HG02870 (cell line): ENCODE measurements at regions not wholly inside any gene's neighbourhood (a gene's known extent, or its start where the extent isn't known, plus 50 kb on each side); places are given as distances from the start of the nearest gene placed in this dataset.

Experiments
- ATAC-seq: cut with Tn5 transposase; IDR thresholded peaks from one replicate; pipeline ENCODE4 v1.9.1; 2021; ENCODE audit warnings: mild to moderate bottlenecking, moderate library complexity; ENCODE audit not compliant: unreplicated experiment

DNA sequence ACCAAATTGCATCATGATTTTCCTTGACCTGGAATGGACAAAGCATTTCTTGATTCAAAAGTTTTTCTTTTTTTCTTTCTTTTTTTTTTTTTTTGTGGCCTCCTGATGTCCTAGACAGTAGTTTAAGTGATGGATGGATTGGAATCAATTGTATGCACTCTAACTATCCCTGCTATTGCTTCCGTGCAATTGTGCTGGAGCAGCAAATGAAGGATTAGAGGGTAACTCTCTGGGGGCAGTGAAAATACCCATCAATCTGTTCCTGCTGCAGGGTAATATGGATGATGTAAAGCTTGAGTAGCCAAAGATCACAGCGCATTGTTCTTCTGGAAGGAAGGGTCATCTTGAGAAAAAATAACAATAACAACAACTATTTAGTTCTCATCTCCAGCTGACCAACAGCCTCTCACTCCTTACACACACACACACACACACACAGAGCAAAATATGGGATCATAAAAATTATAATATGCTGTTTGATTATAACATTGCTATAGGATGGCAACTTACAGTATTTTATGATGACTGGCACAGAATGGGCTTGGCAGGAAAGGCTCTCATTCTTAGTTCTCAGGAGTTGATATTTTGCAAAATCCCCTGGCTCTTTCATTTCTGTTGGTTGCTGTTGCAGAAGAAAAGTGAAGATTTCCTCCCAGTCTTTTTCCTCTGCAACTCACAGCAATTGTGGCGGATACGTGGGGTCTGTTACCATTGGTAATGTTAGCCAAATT, 160.9 kb upstream of the DMAC1 start:
- ATAC-seq, result no peak

DNA sequence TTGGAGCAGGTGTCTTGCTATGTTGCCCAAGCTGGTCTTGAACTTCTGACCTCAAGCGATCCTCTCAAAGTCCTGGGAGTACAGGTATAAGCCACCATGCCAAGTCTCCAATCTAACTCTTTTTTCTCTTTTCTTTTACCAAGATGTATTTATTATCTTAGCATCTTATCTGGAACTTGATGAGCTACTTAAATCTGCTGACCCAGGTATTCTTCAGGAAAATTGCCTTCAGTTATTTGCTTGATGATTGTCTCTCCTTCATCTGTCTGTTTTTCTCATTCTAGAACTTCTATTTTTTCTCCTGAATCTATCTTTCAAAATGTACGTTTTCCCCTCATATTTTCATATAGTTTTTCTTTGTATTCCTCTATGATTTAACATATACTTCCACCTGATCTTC, 158.2 kb upstream of the DMAC1 start:
- no peak for ATAC-seq

DNA sequence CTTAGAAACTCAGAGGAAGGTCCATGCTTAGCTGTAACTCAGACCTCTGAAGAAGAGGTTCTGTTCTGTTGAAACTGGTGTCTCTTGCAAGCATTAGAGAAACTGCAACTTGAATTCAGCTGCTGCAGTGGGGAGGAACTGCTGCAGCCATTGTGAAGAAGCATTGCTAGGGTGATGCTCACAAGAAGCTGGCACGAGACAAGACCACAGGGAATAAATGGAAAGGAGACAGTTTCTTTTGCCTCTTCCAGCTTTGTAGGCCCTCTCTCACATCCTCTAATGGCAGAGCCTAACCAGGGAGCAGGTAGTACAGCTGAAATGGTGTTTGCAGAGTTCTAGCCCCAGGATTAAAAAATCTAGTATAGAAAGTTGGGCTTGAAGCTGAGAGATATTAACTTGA, 148.0 kb upstream of the DMAC1 start:
- no peak for ATAC-seq

DNA sequence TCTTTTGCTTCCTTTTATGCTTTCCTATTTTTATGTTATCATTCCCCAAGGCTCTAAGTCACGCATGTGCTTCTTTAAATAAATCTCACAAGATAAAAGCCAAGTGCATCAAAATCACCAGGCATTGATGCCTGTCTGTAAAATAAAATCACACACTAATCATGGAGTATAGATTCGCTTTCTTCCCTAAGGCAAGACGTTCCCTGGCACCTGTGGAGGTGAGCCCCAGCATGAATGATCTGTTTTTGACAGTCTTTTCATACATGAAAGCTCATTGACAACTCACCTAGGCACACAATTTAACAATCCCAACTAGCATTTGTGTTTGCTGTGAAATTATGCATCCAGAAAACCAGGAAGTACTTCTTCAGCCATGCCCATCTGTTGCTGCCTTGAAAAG, 146.9 kb upstream of the DMAC1 start:
- no peak for ATAC-seq

DNA sequence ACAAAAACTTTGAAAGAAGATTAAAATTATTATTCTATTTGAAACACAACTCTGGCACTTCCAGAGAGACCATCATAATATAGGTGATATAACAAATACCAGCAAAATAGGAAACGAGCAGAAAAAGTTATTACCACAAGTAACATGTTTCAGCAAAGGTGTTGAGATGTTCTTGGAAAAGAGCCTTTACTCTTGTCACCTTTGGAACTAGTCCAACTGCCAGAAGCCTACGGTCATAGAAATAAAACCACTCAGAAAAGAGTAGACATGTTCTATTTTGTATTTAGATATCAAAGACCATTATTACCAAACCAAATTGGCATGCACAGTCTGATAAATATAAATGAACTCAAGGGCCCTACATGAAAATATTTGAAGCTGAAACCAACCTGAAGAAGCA, 145.0 kb upstream of the DMAC1 start:
- ATAC-seq, result no peak

DNA sequence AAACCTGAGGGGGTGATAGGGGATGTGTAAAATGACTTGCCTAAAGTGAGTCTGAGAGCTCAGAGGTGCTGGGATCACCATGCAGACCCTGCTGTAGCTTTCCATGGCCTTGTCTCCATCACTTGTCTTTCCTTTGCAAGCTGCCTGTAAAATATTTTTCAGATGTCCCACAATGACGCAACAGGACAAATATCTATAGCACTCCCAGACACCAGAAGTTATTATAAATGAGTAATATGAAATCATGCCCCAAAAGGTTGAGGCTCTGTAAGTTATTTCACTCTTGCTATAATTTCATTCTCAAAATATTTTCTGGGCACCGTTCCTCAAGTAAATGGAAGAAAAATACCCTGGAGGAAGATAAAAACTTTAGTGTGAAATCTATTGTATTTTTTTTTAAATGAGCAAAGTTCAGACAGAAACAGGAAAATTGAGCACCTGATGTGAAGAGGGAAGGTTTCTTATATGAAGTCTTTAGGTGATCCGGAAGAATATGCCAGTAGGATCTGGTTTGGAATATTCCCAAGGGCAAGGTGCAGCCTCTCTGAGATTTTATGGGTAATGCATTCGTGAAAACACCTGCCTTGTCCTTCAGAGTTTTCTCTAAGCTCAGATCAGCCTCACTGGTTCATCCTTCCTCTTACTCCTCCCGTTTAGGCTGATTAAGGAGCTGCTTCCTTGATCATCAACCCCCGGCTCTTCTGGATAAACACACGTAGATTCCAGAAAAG, 138.3 kb upstream of the DMAC1 start:
- no peak for ATAC-seq

DNA sequence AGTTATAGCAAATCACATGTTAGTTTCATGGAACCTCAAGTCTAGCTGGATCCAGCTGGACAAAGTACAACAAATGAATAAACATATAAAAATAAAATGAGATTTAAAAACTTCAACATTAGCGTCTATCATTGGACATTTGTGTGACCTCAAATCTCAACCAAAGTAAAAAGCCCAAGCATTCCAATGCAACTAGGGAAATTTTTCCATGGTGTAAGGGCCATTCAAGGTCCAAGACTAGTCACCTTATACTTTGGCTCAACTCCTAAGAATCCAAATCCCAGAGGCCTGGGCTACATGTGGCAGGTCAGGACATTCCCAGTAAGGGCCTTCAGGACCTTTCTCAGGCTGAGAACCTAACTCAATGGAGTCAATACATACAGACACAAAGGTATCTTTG, 137.4 kb upstream of the DMAC1 start:
- ATAC-seq, result no peak

DNA sequence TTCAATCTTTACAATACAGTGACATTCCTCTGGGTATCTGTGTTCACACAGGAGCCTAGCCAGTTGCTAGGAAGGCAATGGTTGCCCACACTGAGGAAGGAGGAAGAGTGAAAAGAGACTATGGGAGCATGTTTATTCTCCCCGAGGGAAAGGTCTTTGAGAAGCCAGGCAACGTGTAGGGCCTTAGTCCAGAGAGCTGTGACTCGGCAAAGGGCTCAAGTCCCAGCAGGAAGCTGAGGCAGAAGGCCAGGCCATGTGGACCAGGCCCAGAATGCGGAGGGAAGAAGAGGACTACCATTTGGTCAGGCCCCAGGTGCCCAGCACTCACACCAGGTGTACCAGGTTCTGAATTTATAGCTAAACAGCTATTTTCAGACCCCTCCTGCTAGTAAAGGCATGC, 136.6 kb upstream of the DMAC1 start:
- ATAC-seq, result no peak

DNA sequence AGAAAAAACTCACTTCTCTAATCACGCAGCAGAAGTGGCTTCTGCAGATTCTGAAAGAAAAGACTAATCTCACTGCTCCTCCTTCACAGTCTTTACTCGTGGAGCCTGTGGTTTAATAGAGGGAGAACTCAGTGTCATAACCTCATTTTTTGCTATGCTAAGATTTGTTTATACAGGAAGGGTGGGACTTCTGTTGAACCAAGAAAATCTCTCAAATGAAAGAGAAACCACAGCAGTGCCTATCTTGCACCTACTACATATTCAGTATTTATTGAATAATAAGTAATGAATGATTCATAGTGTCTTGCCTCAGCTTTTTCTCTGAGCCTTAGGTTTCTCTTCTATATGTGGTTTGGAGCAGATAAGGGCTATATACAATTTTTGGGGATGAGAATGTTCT, 136.1 kb upstream of the DMAC1 start:
- peak; percentile 63 for ATAC-seq

DNA sequence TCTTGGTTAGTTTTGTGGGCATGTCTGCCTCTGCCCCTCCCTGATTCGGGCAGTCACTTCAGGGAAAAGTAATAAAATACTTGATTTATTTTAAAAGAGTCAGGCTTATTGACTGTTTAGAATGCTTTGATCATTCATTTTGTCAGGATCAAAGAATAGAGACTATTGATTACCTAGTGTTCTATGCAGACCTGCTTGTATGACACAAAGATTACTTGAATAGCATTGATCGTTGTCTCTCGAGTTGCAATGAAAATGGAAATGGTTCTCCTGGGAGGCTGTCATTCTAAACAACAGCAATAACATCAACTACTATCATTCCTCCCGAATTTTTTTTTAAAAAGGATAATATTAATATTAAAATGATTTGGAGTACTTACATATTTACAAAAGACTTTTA, 133.2 kb upstream of the DMAC1 start:
- no peak for ATAC-seq

DNA sequence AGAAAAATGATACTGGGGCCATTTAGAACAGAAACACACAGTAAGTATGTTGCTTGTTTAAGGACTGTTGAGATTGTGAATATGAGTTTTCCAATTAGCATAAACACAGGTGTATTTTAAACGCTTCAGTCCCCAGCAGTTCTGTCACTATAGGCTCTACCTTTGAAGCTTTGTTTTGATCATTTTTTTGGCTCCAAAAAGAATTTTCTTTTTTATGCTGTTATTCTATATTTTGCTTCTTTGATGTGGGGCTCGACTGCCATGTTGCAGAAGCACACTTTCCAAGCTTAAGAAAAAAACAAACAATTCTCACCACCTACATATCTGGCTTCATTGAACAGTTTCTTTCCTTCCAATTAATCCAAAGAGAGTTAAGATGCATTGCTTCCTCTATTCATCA, 131.0 kb upstream of the DMAC1 start:
- ATAC-seq, result no peak

DNA sequence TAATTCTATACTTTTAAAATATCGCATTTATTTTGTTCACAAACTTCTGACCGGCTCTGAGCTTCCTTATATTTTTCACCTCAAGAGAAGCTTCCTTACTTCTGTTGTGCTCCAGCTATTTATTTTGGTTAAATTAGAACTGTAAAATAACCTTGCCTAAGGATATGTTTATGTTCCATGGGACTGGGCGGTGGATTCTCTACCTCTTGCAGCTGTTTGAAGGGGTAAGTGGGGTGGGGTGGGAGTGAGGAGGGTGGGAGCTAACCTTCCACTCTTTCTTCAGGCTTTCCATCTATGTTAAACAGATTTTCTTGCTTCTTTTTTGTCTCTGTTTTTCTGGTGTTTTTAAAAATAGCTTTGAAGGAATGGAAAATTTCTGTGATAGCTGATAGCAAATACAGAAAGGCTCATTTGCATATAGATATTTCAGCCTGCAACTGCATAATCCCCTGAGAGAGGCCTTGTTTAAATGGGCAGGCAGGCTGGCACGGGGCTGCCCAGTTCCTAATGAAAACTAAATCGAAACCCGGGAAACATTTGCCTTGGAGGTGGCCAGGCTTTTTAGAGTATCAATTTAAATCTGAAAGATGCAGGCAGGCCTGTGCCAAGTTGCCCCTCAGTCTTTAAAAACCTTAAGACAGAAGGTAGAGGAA, 122.1 kb upstream of the DMAC1 start:
- ATAC-seq, result no peak

DNA sequence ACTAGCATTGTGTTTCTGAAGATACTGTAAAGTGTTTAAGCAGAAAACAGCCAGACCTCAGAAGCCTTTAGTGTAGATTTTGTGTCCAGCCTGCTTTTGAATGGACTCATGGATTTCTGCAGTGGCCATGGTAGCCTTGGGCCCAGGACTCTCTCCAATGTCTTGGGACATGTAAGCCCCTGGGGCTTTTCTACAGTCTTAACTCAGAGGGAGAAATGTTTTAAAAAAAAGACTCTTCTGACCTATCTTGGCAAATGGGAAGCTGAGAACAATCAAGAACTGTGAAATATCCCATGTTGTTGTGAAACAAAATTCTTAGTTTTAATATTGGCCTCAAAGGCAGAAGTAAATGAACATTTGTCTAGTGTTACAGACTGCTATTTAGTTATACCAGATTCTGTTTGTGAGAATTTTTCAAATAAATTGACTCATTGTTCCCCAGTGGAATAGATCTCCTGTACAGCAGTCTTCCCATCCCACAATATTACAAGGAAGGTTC, 112.5 kb upstream of the DMAC1 start:
- no peak for ATAC-seq

DNA sequence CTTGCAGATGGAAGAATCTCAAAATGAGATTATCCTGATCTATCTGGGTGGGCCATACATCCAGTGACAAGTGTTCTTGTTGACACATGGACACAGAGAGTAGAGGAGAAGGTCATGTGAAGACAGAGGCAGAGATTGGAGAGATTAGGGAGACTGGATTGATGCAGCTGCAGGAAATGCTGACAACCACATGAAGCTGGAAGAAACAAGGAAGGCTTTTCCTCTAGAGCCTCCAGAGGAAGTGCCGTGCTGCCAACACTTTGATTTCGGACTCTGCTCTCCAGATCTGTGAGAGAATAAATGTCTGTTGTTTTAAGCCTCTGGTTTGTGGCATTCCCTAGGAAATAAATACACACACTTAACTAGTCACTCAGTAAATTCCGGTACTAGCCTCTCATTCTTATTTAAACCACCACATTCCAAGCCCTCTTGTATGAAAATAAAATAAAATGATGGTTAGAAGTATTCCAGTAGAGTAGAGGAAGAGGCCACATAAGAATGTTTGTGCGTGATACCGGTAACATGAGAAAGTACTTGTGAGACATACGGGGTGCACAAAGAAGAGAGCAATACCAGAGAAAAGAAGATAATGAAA, 110.9 kb upstream of the DMAC1 start:
- no peak for ATAC-seq

DNA sequence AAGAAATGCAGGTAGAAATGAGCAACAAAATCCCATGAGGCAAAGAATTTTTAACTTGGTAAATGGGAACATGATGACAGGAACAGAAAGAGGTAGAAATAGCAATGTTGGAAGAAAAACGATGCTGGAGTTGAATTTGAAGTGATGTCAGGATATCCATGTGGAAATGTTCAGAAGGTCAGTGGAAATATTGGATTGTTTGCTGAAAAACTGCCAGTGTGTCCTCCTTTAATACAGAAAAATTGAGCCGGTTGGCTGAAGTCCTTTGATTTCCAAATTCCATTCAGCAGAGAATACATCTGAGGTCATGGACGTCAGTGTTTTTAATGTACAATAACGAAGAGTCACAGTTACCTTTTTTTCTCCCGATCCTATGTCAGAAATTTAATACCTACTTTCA, 110.0 kb upstream of the DMAC1 start:
- no peak for ATAC-seq

DNA sequence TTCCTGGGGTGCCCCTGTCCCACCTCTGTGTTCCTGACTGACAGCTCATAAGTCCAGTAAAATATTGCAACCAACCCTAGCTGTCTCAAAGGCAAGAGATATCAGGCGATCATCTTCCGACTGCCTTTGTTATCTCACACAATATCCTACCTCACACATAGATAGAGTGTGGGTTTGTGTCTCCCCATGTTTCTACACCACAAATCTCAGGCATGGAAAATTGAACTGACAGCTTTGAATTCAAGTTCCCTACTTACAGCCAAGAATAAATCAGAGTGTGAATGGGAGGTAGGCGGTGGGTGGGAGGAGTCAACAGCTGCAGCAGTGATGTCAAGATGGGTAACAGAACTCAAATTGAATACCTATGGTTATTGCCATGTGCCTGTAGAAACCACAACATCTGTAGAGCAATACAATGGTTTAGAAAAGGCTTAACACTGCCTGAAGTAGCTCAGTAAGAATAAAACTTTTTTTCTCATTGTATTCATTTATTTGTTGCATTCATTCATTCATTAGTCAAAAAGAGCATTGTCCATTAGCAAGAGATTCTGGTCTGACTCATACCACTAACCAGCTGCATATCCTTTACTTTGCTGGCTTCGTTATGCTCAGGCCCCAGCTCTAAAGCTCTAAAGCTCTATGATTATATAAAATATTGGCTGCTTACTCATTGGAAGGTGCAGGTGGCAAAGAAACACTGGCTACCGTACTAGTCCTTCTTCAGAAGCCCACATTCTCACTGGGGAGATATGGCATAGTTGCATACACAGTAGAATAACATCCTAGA, 108.2 kb upstream of the DMAC1 start:
- no peak for ATAC-seq

DNA sequence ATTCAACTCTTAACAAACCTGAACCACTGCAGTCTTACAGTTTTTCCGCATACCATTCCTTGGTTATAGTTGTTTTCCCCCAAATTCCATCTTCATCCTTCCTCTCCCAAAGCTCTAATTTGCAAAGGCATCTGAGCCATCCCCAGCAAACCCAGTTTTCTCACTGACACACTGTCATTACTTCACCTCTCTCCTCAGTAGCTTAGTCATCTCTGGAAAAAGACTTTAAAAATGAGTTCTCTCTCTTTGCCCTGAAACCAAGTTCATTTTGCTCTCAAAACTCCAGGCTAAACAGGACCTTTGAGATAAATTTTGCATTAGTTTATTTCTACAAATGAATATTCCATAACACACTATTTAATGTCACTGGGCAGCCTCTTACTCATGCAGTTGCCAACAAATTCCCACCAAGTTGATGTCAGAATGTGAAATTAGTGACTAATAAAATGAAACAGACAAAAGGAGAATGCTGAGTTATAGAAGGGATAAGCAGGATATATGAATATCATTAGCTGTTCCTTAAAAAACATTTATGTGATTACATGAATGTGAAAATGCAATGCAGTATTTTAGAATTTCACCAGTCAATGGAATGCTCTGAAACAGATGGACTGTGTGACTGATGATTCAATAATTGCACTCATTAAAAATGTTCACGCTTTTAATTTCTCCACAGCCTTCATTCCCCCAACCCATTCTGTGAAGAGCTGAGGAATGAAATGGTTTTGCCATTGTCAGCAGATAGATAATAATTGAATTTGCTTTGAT, 107.4 kb upstream of the DMAC1 start:
- ATAC-seq, result no peak

DNA sequence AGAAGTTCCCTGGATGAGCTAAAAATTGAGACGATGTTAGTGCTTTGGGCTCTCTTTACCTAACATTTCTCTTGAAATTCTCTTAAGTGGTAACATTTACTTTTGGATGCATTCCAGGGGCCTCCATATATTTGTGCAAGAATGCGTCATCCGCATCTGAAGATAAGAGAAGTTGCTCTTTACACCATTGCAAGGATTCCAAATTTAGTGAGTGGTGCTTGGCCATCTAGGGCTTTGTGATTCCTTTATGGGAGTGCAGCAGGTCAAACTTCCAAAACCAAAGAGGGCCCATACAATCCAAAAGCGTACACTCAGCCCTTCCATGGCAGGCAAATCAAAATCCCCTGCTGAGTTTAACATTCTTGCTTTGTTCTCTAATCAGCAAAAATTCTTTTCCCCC, 102.0 kb upstream of the DMAC1 start:
- ATAC-seq, result no peak

DNA sequence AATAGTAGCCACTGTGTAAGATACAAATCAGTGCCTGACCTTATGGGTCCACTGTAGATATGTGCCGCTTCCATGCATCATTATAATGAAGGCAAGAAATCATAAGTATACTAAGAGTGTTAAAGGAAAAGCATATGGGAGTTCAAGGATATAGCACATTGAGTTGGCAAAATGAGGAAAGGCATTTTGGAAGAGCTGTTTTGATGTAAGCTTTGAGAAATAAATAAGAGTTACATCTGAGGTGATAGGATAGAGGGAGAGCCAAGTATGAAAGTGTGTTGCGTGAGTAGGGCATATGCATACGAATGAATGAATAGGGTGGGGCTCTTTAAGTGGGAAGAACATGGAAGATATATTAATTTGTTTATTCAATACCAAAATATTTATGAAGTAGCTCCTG, 101.0 kb upstream of the DMAC1 start:
- ATAC-seq, result no peak

DNA sequence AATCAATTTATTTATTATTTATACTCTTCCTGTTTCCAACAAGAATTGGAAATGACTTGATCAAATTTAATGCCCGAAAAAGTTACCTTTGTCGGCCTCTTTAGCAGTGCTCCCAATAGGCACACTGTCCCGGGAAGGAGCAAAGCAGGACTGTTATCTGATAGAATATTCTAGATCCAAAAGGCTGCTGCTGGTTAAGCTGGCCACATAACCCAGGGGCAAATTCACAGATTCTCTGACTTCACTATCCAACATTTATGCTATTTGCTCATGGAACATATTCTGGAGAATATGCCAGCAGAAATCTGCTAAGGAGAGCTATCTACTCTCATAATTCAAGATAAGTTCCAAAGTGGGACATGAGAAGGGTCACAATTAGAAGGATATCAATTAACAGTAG, 100.2 kb upstream of the DMAC1 start:
- ATAC-seq, result no peak
